Ectodermal cell (in vitro differentiated cells): ENCODE measurements at regions not wholly inside any gene's neighbourhood (a gene's known extent, or its start where the extent isn't known, plus 50 kb on each side); places are given as distances from the start of the nearest gene placed in this dataset.

Source experiments
- H3K27ac ChIP-seq: 2 replicates; pipeline ENCODE4 v1.7.0; 2013; ENCODE audit warnings: mild to moderate bottlenecking, low read depth, low read length; ENCODE audit not compliant: insufficient read depth, poor library complexity, severe bottlenecking
- H3K27me3 ChIP-seq: 2 replicates; pipeline ENCODE4 v1.7.0; 2013; ENCODE audit warnings: mild to moderate bottlenecking, low read length; ENCODE audit not compliant: insufficient read depth, control insufficient read depth, poor library complexity, severe bottlenecking
- H3K36me3 ChIP-seq: one replicate; pipeline ENCODE4 v1.7.0; 2013; ENCODE audit warnings: low read length; ENCODE audit not compliant: control insufficient read depth, insufficient read depth
- H3K4me1 ChIP-seq: one replicate; pipeline ENCODE4 v1.7.0; 2013; ENCODE audit warnings: low read length; ENCODE audit not compliant: control insufficient read depth, insufficient read depth
- H3K4me3 ChIP-seq: 2 replicates; pipeline ENCODE4 v1.7.0; 2013; ENCODE audit warnings: low read depth, low read length, control low read depth; ENCODE audit not compliant: insufficient read depth
- H3K9me3 ChIP-seq: 2 replicates; pipeline ENCODE4 v1.7.0; 2013; ENCODE audit warnings: mild to moderate bottlenecking, low read length, moderate library complexity; ENCODE audit not compliant: control insufficient read depth
- WGBS, 2 experiments: methylation state at CpG; one replicate each; pipeline ENCODE4 v1.1.7; 2013; ENCODE audit warnings: missing lambda C conversion rate in 2 of 2; 5-methylcytosine and 5-hydroxymethylcytosine counted together

- Histone ChIP-seq H3K36me3 (no peaks in the 10 kb centered on the region), H3K27me3 (no peaks in the 10 kb centered on the region), H3K4me1 (no peaks in the 10 kb centered on the region), H3K4me3 (no peak overlapping the region), H3K27ac (no peak overlapping the region), H3K9me3 (no peaks in the 10 kb centered on the region)
- 95% methylated on average over 8 of the region's 8 CpGs for WGBS, 2 experiments
Measured at GRCh38 chr12:69059465-69060457, 126.8 kb upstream of the CPM start.

GRCh38 chr12:69061574-69061973 is 128.6 kb upstream of the CPM start:
- Histone ChIP-seq H3K36me3 (no peaks in the 10 kb centered on the region), H3K9me3 (no peaks in the 10 kb centered on the region), H3K27me3 (no peaks in the 10 kb centered on the region), H3K4me1 (peaks cover 5% of the 10 kb centered on the region), H3K27ac (no peak overlapping the region), H3K4me3 (no peak overlapping the region)
- WGBS, 2 experiments, result 60% methylated on average over 1 of the region's 1 CpG; no CpG with 5 or more reads in 1 of the 2 experiments

- H3K4me3 ChIP-seq, result no peak overlapping the region
- no peaks in the 10 kb centered on the region for H3K9me3 ChIP-seq
- H3K36me3 ChIP-seq, result no peaks in the 10 kb centered on the region
- H3K27ac ChIP-seq, result no peak overlapping the region
- WGBS, 2 experiments, result 88 to 89% methylated on average over 3 of the region's 3 CpGs
- H3K27me3 ChIP-seq, result no peaks in the 10 kb centered on the region
- peaks cover 9% of the 10 kb centered on the region for H3K4me1 ChIP-seq
Measured at GRCh38 chr12:69062621-69063237, 129.8 kb upstream of the CPM start.

GRCh38 chr12:69064734-69065443 is 131.9 kb upstream of the CPM start:
- Histone ChIP-seq H3K36me3 (no peaks in the 10 kb centered on the region), H3K9me3 (no peaks in the 10 kb centered on the region), H3K27me3 (no peaks in the 10 kb centered on the region), H3K4me1 (peaks cover 9% of the 10 kb centered on the region), H3K4me3 (no peak overlapping the region), H3K27ac (no peak overlapping the region)
- WGBS, 2 experiments, result 90 to 100% methylated on average over 2 to 4 of the region's 4 CpGs

GRCh38 chr12:69065775-69066174 is 132.8 kb upstream of the CPM start:
- Histone ChIP-seq H3K4me1 (peaks cover 9% of the 10 kb centered on the region), H3K36me3 (no peaks in the 10 kb centered on the region), H3K9me3 (no peaks in the 10 kb centered on the region), H3K27me3 (no peaks in the 10 kb centered on the region), H3K27ac (no peak overlapping the region), H3K4me3 (no peak overlapping the region)
- 95% methylated on average over 4 of the region's 5 CpGs for WGBS, 2 experiments

- 82 to 89% methylated on average over 6 of the region's 6 CpGs for WGBS, 2 experiments
- Histone ChIP-seq H3K4me1 (peaks cover 9% of the 10 kb centered on the region), H3K27me3 (no peaks in the 10 kb centered on the region), H3K27ac (peak overlapping the region; percentile 11), H3K4me3 (no peak overlapping the region), H3K36me3 (no peaks in the 10 kb centered on the region), H3K9me3 (no peaks in the 10 kb centered on the region)
Measured at GRCh38 chr12:69066492-69067373, 133.8 kb upstream of the CPM start.

GRCh38 chr12:69067713-69068112 is 134.7 kb upstream of the CPM start:
- Histone ChIP-seq H3K9me3 (no peaks in the 10 kb centered on the region), H3K27ac (no peak overlapping the region), H3K4me1 (peaks cover 9% of the 10 kb centered on the region), H3K27me3 (no peaks in the 10 kb centered on the region), H3K4me3 (no peak overlapping the region), H3K36me3 (no peaks in the 10 kb centered on the region)
- WGBS, 2 experiments, result 84% methylated on average over 3 to 4 of the region's 6 CpGs

GRCh38 chr12:69068448-69068847 is 135.5 kb upstream of the CPM start:
- Histone ChIP-seq H3K4me1 (peaks cover 9% of the 10 kb centered on the region), H3K27me3 (no peaks in the 10 kb centered on the region), H3K4me3 (no peak overlapping the region), H3K36me3 (no peaks in the 10 kb centered on the region), H3K9me3 (no peaks in the 10 kb centered on the region), H3K27ac (no peak overlapping the region)
- WGBS, 2 experiments, result 89 to 90% methylated on average over 2 to 3 of the region's 3 CpGs

- H3K4me3 ChIP-seq, result no peak overlapping the region
- H3K9me3 ChIP-seq, result no peaks in the 10 kb centered on the region
- no peaks in the 10 kb centered on the region for H3K27me3 ChIP-seq
- WGBS, 2 experiments, result 93 to 96% methylated on average over 10 of the region's 10 CpGs
- no peak overlapping the region for H3K27ac ChIP-seq
- H3K4me1 ChIP-seq, result peaks cover 9% of the 10 kb centered on the region
- H3K36me3 ChIP-seq, result no peaks in the 10 kb centered on the region
Measured at GRCh38 chr12:69069479-69069878, 136.5 kb upstream of the CPM start.
